HG03469 (cell line): ENCODE measurements at regions not wholly inside any gene's neighbourhood (a gene's known extent, or its start where the extent isn't known, plus 50 kb on each side); places are given as distances from the start of the nearest gene placed in this dataset.
"Not testable (repeated sequence)": the region's sequence is repeated elsewhere in the genome, so short reads cannot be mapped to it uniquely, and the experiment has no call there.

Experiments
- ATAC-seq: cut with Tn5 transposase; IDR thresholded peaks from one replicate; pipeline ENCODE4 v1.9.1; 2021; ENCODE audit warnings: mild to moderate bottlenecking, moderate library complexity, moderate number of reproducible peaks; ENCODE audit not compliant: unreplicated experiment

GRCh38 chr2:226300196-226300886 is 499.3 kb downstream of the IRS1 start:
- ATAC-seq = peak; percentile 76

- no peak for ATAC-seq
Observed at GRCh38 chr2:226299771-226300170, 499.8 kb downstream of the IRS1 start.

- ATAC-seq = no peak
Observed at GRCh38 chr2:226295681-226296080, 503.9 kb downstream of the IRS1 start.

DNA sequence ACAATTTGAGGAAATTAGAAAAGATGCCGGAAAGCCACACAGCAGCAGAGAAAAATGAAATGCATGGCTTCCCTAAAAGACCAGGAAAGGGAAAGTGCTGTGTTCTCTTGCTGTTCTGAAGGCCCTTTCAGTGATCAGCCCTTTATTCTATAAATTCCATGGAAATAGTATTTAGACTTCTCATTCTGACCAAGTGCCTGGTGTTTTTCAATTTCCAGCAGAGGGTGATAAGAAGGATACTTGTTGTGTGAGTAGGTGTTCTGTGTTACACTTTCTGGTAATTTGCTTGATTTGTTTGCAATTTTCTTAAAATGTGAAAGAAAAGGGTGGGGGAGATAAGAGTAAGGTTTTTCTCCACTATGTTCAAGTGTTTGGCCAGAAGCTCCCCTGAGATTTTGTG is 504.5 kb downstream of the IRS1 start:
- ATAC-seq = no peak

DNA sequence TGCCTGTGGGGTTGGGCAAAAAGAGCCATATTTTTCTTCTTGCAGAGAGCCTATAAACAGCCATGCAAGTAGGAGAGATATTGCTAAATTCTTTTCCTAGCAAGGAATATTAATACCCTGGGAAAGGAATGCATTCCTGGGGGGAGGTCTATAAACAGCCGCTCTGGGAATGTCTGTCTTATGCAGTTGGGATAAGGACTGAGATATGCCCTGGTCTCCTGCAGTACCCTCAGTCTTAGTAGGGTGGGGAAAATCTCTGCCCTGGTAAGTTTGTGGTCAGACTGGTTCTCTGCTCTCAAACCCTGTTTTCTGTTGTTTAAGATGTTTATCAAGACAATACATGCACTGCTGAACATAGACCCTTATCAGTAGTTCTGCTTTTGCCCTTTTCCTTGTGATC is 508.3 kb downstream of the IRS1 start:
- not testable (repeated sequence) for ATAC-seq

- ATAC-seq = no peak
Observed at GRCh38 chr2:226286916-226287315, 512.7 kb downstream of the IRS1 start.

DNA sequence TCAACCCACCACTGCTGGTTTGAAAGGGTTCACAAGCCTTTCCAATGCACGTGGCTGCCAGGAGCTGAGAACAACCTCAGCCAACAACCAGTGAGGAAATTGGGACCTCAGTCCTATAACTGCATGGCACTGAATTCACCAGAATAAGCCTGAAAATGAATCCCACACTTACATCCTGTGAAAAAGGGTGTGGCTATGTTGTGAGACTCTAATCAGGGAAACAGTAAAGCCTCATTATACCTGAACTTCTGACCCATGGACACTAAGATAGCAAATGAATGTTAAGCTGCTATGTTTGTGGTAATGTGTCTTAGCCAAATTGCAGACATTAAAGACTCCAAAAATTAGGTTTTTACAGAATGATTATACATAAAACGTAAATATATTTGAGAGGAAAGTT is 515.8 kb downstream of the IRS1 start:
- no peak for ATAC-seq

DNA sequence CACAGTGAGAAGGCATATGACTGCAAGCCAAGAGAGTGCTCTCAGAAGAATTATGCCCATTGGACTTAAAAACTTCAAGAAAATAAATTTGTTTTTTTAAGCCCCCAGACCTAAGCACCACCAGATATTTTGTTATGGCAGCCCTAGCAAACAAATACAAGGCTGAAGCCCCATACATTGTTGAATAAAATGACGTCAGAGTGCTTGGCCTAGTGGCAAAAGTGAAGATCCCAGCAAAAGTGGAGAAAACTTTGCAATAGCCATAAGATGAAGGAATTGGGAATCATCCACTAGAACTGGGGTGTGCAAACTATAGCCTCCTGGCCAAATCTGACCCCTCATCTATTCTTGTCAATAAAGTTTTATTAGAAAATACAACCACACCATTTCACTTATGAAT is 517.5 kb downstream of the IRS1 start:
- ATAC-seq = no peak

GRCh38 chr2:226280136-226280535 is 519.5 kb downstream of the IRS1 start:
- not testable (repeated sequence) for ATAC-seq

DNA sequence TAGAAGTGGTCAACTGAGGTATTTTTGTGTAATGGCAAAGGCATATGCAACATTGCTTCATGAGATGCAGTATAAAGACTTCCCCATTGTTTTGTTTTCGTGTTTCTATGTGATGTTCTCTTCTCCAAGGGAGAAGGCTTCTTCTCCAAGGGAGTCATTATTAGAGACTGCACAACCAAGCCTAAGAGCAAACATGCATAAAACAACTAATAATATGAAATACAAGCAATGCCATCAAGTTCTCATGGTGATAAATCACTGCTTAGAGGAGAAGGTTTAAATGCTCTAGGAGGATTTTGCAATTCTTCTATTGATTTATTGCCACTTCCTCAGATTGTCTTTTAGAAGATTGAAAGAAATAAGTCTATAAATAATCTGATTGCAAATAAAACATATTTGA is 524.4 kb downstream of the IRS1 start:
- no peak for ATAC-seq

GRCh38 chr2:226274143-226274542 is 525.5 kb downstream of the IRS1 start:
- ATAC-seq = no peak

- ATAC-seq = no peak
Observed at GRCh38 chr2:226273440-226273839, 526.2 kb downstream of the IRS1 start.

DNA sequence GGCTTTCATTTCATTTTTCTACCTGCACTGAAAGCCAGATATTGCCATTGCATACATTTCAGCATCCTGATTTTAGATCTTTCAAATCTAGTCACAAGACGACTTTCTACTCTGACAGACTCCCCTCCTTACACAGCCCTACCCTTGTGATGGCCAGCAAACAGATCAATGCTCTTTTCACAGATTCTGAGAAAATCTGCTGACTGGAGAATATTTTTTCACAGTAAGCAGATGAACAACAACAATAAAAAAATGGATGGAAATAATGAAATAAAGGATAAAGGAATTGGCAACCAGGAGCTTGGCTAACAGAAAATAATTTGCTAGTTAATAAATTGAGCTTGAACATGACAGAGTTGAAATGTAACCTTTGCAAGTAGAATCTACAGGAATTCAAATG is 527.2 kb downstream of the IRS1 start:
- no peak for ATAC-seq

GRCh38 chr2:226270285-226271058 is 529.1 kb downstream of the IRS1 start:
- no peak for ATAC-seq

DNA sequence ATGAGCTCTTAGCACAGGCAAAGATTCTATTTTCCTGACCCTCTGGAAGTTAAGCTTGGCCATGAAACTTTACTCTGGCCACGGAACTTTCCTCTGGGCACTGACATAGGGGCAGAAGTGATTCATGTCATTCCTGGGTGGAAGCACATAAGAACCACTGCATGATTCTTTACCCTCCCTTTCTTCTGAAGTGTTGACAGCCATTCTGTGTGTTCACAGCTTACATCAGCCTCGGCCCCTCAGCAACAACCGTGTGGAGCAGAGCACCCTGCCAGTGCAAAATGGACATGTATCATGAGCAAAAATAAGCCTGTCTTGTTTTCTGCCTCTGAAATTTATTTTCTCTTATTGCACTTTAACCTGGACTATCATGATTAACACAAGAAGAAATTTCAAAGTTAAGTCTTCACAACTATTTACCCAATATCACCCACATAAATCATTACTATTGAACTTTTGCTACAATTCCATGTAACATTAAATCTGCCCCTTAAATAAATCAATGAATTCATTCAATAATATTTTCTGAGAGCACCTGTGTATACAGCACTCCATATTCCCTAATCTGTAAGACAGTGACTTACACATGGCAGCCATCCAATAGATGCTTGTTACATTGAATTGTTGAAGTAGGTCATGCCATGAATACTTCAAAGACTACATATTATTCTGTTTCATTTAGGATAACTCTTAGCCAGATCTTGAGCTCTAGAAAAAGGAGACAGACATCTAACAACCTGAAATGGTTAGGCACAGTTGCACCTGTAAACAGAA is 531.9 kb downstream of the IRS1 start:
- ATAC-seq = no peak

- no peak for ATAC-seq
Observed at GRCh38 chr2:226256709-226257376, 542.8 kb downstream of the IRS1 start.

DNA sequence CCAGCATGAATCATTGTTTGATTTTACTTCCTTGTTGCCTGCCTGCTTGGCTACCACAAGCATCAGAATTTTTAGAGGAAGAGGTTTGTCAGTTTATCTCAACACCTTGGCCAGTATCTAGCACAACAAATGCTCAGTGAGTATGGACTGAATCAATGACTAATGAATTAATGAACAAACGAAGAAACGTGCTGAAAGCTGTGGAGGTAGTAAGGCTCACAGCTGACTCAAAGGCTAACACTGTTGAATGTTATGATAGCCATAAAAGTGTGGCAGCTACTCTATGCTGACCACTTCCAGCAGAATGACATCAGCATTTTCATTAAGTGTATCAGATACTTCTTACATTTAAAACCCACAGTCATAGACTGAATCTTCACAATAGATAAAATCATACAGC is 543.4 kb downstream of the IRS1 start:
- no peak for ATAC-seq

DNA sequence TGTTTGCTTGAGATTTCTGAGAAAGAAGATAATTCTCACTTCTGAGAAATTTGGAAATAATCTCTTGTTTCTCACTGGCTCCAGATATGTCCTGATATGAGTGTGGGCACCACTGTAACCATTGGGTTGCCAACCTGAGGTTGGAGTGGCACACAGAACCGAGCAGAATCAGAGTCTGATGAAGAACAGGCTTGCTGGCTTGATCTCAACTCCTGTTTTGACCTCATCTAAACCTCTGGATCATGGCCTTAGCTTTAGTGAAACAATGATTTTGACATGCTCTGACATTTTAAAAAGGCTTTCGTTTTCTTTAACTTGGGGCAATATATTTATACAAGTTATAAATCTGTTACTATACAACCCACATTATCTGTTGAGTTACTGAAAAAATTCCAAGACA is 548.0 kb downstream of the IRS1 start:
- no peak for ATAC-seq

DNA sequence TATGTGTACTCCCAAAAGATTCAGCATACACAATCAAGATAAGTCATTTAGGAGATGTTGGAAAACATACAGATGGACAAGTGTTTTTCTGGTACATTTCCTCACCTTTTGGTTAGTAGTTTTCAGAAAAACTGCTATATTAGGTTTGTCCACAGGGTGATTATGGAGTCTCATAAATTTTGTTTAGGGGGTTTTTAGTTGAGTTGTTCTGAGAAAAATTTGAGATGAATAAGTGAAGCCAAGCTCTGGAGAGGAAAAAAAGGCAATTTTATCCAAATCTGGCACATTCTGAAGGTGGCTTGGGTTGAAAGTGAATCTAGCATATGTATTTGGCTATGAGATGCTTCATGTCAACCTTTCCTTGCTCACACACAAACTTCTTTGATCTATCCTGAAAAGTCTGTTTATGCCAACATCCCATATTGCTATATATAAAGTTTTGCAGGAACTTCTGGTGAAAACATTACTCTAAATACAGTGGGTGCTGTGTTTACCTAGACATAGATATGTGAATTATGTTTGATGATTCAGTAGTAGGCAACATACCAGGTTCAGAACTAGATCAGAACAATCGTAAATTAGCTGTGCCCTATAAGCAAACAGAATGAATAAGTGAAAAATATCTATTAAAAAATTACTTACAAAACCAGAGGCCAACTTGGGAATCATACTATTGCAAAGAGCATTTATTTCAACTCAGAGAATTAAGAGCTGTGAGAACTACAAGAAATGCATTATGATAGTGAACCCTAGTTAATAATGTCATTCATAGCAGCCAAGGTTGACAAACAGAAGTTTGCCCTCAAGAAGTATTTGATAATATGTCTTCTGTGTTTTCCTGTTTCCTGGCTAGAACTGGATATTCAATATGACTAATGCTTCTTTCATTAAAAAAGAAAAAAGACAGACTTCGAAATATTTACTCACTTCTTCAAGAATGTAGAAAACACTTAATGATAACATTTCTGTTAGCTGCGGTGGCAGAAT is 552.0 kb downstream of the IRS1 start:
- no peak for ATAC-seq

DNA sequence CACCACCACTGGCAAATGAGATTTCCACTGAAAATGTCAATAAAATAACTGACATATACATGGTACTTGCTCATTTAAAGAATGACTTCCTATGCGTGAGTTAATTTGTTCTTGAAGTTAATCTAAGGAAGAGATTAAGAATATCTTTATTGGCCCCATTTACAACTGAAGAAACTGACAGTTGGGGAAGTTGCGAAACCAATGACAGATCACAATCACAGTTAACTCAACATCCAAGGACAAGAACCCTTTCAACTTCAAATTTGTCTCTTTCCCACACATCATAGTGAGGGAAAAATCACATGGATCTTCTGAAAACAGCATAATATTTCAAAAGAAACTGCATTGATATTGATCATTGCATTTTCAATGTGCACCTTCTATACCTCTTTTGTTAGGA is 565.4 kb downstream of the IRS1 start:
- no peak for ATAC-seq
